Neuronal stem cell (in vitro differentiated cells): ENCODE measurements at regions not wholly inside any gene's neighbourhood (a gene's known extent, or its start where the extent isn't known, plus 50 kb on each side); places are given as distances from the start of the nearest gene placed in this dataset.
"Not testable (repeated sequence)": the region's sequence is repeated elsewhere in the genome, so short reads cannot be mapped to it uniquely, and the experiment has no call there.

ENCODE experiments used
- DNase-seq: peaks from one replicate; pipeline ENCODE4 v3.0.0-alpha.2; 2013; ENCODE audit warnings: low spot score
- H2AFZ ChIP-seq: one replicate; pipeline ENCODE4 v1.6.1; 2013; ENCODE audit warnings: mild to moderate bottlenecking, low read length, inconsistent platforms
- H2AK5ac ChIP-seq: 2 replicates; pipeline ENCODE4 v1.6.1; 2013; ENCODE audit warnings: low read depth, mild to moderate bottlenecking, inconsistent platforms, low read length, moderate library complexity, mixed read lengths
- H2BK120ac ChIP-seq: 2 replicates; pipeline ENCODE4 v1.6.1; 2013; ENCODE audit warnings: low read depth, mild to moderate bottlenecking, inconsistent platforms, low read length, moderate library complexity, mixed read lengths
- H2BK12ac ChIP-seq: one replicate; pipeline ENCODE4 v1.6.1; 2013; ENCODE audit warnings: low read length, inconsistent platforms
- H2BK15ac ChIP-seq: 2 replicates; pipeline ENCODE4 v1.6.1; 2013; ENCODE audit warnings: mild to moderate bottlenecking, low read length, inconsistent platforms, mixed read lengths
- H2BK5ac ChIP-seq: one replicate; pipeline ENCODE4 v1.6.1; 2013; ENCODE audit warnings: inconsistent platforms, mild to moderate bottlenecking, low read length, moderate library complexity
- H3K14ac ChIP-seq: one replicate; pipeline ENCODE4 v1.6.1; 2013; ENCODE audit warnings: low read length, inconsistent platforms
- H3K18ac ChIP-seq: 2 replicates; pipeline ENCODE4 v1.6.1; 2013; ENCODE audit warnings: low read length, inconsistent platforms
- H3K23ac ChIP-seq: 2 replicates; pipeline ENCODE4 v1.6.1; 2013; ENCODE audit warnings: low read depth, mild to moderate bottlenecking, mixed read lengths, low read length, inconsistent platforms; ENCODE audit not compliant: poor library complexity
- H3K27ac ChIP-seq: replicated peaks from 3 replicates; pipeline ENCODE4 v1.5.1; 2013; ENCODE audit warnings: low read length, inconsistent platforms
- H3K27me3 ChIP-seq, 3 experiments: 2 replicates each; pipeline ENCODE4 v1.6.1; 2013; ENCODE audit warnings: low read length in 3 of 3, mild to moderate bottlenecking in 2 of 3, inconsistent platforms in 1 of 3, low read depth in 1 of 3, mixed read lengths in 1 of 3, moderate library complexity in 1 of 3; ENCODE audit not compliant: control insufficient read depth in 3 of 3, insufficient read depth in 3 of 3
- H3K36me3 ChIP-seq, 2 donors: replicated peaks in 1 of 2; 2 replicates each; pipeline ENCODE4 v1.6.1; 2013; ENCODE audit warnings: low read length in 2 of 2; ENCODE audit not compliant: control insufficient read depth in 2 of 2, insufficient read depth in 2 of 2
- H3K4ac ChIP-seq: 2 replicates; pipeline ENCODE4 v1.6.1; 2013; ENCODE audit warnings: inconsistent platforms, mild to moderate bottlenecking, low read length, moderate library complexity
- H3K4me1 ChIP-seq, 2 donors: 1 replicate in 1 of 2; 2 replicates in 1 of 2; pipeline ENCODE4 v1.6.1; 2013; ENCODE audit warnings: low read length in 2 of 2, low read depth in 1 of 2; ENCODE audit not compliant: control insufficient read depth in 2 of 2, insufficient read depth in 1 of 2
- H3K4me2 ChIP-seq: one replicate; pipeline ENCODE4 v1.6.1; 2013; ENCODE audit warnings: mild to moderate bottlenecking, low read length, inconsistent platforms; ENCODE audit not compliant: insufficient read depth, poor library complexity, severe bottlenecking
- H3K4me3 ChIP-seq, 2 donors: 2 replicates each; pipeline ENCODE4 v1.5.1; 2013; ENCODE audit warnings: low read length in 2 of 2, mild to moderate bottlenecking in 2 of 2, inconsistent platforms in 1 of 2, moderate library complexity in 1 of 2
- H3K79me1 ChIP-seq: one replicate; pipeline ENCODE4 v1.6.1; 2013; ENCODE audit warnings: low read depth, mild to moderate bottlenecking, inconsistent platforms, low read length, moderate library complexity
- H3K9ac ChIP-seq: one replicate; pipeline ENCODE4 v1.6.1; 2013; ENCODE audit warnings: mild to moderate bottlenecking, low read depth, low read length, inconsistent platforms; ENCODE audit not compliant: poor library complexity
- H3K9me3 ChIP-seq, 2 donors: replicated peaks in 1 of 2; 2 replicates each; pipeline versions ENCODE3 to v1.6.1; 2013; ENCODE audit warnings: low read length in 2 of 2, mild to moderate bottlenecking in 2 of 2, inconsistent platforms in 1 of 2, low read depth in 1 of 2, mixed read lengths in 1 of 2, moderate library complexity in 1 of 2; ENCODE audit not compliant: control insufficient read depth in 2 of 2, insufficient read depth in 1 of 2
- H4K8ac ChIP-seq: one replicate; pipeline ENCODE4 v1.6.1; 2013; ENCODE audit warnings: low read depth, mild to moderate bottlenecking, inconsistent platforms, low read length, moderate library complexity
- H4K91ac ChIP-seq: one replicate; pipeline ENCODE4 v1.6.1; 2013; ENCODE audit warnings: low read length, low read depth, mild to moderate bottlenecking, inconsistent platforms; ENCODE audit not compliant: poor library complexity
- WGBS, 2 donors: extraction: QIAGEN DNeasy Blood & Tissue Kit; methylation state at CpG; one replicate each; pipeline ENCODE4 v1.1.7; 2013; ENCODE audit warnings: missing lambda C conversion rate in 2 of 2, mixed read lengths in 1 of 2; ENCODE audit not compliant: insufficient read length in 2 of 2, insufficient replicate concordance in 1 of 2; ENCODE audit errors: extremely low coverage in 2 of 2; 5-methylcytosine and 5-hydroxymethylcytosine counted together

DNA sequence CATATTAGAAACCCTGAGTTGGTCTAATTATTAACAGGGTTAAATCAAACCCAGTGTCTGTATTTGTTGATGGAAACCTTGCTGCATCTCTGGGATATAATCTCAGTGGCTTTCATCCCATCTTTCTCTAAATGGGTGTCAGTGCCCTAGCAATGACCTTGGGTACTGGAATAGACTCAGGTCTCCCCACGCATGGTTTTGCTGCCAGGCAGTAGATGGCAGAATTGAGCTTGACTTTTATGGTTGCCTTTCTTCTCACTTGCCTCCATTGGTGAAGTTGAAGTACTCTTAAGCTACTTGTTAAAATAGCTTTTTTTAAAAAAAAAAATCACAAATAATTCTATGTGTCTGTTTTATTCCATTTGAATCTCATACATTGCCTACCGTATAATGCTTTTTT is 81.8 kb upstream of the HMCN1 start:
- no CpG with 5 or more reads among the region's 2 CpGs for WGBS, 2 donors
- Histone ChIP-seq H3K23ac (no peak overlapping the region), H3K4me3 (no peak overlapping the region), H3K4ac (no peak overlapping the region), H2AFZ (no peak overlapping the region), H2BK120ac (no peak overlapping the region), H2BK12ac (no peak overlapping the region), H3K9me3 (peaks cover 5 to 12% of the 10 kb centered on the region in 2 donors), H3K18ac (no peak overlapping the region), H3K79me1 (no peaks in the 10 kb centered on the region), H3K27me3 (no peaks in the 10 kb centered on the region), H2BK5ac (no peak overlapping the region), H2AK5ac (no peak overlapping the region), H3K4me2 (no peak overlapping the region), H3K36me3 (peaks cover 0 to 1% of the 10 kb centered on the region in 2 donors), H3K14ac (no peak overlapping the region), H3K27ac (no peak overlapping the region), H4K91ac (no peak overlapping the region), H3K4me1 (no peaks in the 10 kb centered on the region), H2BK15ac (no peak overlapping the region), H4K8ac (no peak overlapping the region), H3K9ac (no peak overlapping the region)
- DNase-seq, result no peak

DNA sequence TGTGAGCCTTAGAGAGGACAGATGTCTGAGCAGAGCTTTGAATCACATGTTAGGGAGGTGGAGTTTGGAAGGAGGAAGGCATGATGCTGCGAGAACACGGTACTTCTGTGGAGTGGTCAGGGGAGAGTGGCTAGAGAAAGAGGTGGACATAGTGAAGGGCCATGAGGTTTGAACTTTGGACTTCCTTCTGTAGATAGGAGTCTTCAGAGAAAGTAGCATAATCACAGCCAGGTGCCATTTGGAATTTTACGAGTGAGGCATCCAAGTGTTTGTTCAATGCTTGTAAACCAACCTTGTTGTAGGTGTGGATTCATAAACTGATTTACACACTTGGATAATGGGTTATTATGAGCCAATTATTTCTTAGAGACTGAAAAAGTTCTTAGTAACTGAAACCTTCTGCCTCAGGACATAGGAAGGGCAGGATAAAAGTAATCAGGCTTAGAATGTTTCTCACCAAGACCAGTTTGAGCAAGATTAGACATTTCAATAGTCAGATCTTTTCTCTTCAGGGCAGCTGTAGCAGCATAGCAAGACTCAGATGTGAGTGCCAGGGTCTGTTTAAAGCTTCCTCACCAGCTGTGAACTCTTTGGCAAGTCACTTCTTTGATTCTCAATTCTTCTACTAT is 83.5 kb upstream of the HMCN1 start:
- Histone ChIP-seq H4K8ac (no peak overlapping the region), H3K9ac (no peak overlapping the region), H3K23ac (no peak overlapping the region), H2BK120ac (no peak overlapping the region), H2AFZ (no peak overlapping the region), H3K27ac (no peak overlapping the region), H2AK5ac (no peak overlapping the region), H3K79me1 (no peaks in the 10 kb centered on the region), H3K4ac (no peak overlapping the region), H3K36me3 (peaks cover 0 to 1% of the 10 kb centered on the region in 2 donors), H3K9me3 (peaks cover 5 to 12% of the 10 kb centered on the region in 2 donors), H4K91ac (no peak overlapping the region), H3K4me3 (no peak overlapping the region), H2BK12ac (no peak overlapping the region), H3K27me3 (no peaks in the 10 kb centered on the region), H3K4me2 (no peak overlapping the region), H3K4me1 (peaks cover 0 to 5% of the 10 kb centered on the region in 2 donors), H3K18ac (no peak overlapping the region), H2BK5ac (no peak overlapping the region), H2BK15ac (no peak overlapping the region), H3K14ac (no peak overlapping the region)
- WGBS, 2 donors, result no CpG with 5 or more reads among the region's 3 CpGs
- DNase-seq, result no peak

DNA sequence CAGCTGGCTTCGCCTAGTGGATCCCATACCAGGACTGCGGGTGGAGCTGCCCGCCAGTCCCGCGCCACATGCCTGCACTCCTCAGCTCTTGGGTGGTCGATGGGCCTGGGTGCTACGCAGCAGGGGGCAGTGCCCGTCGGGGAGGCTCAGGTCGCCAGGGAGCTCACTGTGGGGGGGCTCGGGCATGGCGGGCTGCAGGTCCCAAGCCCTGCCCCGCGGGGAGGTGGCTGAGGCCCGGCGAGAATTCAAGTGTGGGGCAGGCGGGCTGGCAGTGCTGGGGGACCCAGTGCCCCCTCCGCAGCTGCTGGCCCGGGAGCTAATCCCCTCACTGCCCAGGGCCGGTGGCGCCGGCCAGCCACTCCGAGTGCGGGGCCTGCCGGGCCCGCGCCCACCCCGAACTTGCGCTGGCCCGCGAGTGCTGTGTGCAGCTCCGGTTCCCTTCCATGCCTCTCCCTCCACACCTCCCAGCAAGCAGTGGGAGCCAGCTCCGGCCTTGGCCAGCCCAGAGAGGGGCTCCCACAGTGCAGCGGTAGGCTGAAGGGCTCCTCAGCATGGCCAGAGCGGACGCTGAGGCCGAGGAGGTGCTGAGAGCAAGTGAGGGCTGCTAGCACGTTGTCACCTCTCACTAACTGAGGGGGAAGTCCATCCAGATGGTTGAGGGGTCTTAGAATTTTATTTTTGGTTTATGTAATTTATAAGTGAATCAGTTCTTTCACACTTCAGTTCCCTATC is 85.2 kb upstream of the HMCN1 start:
- H2BK5ac ChIP-seq, result no peak overlapping the region
- DNase-seq, result no peak
- H2BK15ac ChIP-seq, result peak overlapping the region; percentile 58
- H3K79me1 ChIP-seq, result no peaks in the 10 kb centered on the region
- no peak overlapping the region for H3K4me3 ChIP-seq
- H2BK120ac ChIP-seq, result no peak overlapping the region
- H4K8ac ChIP-seq, result no peak overlapping the region
- H3K4me1 ChIP-seq, result peaks cover 1 to 13% of the 10 kb centered on the region in 2 donors
- peaks cover 0 to 1% of the 10 kb centered on the region in 2 donors for H3K36me3 ChIP-seq
- no CpG with 5 or more reads among the region's 38 CpGs for WGBS, 2 donors
- H3K9me3 ChIP-seq, result peaks cover 9 to 15% of the 10 kb centered on the region in 2 donors
- no peak overlapping the region for H3K4me2 ChIP-seq
- H2BK12ac ChIP-seq, result peak overlapping the region; percentile 90
- H3K9ac ChIP-seq, result no peak overlapping the region
- peak overlapping the region; percentile 75 for H2AK5ac ChIP-seq
- no peak overlapping the region for H3K4ac ChIP-seq
- no peak overlapping the region for H3K14ac ChIP-seq
- H3K27ac ChIP-seq, result no peak overlapping the region
- no peak overlapping the region for H3K23ac ChIP-seq
- H3K18ac ChIP-seq, result no peak overlapping the region
- H3K27me3 ChIP-seq, result no peaks in the 10 kb centered on the region
- no peak overlapping the region for H4K91ac ChIP-seq
- no peak overlapping the region for H2AFZ ChIP-seq

DNA sequence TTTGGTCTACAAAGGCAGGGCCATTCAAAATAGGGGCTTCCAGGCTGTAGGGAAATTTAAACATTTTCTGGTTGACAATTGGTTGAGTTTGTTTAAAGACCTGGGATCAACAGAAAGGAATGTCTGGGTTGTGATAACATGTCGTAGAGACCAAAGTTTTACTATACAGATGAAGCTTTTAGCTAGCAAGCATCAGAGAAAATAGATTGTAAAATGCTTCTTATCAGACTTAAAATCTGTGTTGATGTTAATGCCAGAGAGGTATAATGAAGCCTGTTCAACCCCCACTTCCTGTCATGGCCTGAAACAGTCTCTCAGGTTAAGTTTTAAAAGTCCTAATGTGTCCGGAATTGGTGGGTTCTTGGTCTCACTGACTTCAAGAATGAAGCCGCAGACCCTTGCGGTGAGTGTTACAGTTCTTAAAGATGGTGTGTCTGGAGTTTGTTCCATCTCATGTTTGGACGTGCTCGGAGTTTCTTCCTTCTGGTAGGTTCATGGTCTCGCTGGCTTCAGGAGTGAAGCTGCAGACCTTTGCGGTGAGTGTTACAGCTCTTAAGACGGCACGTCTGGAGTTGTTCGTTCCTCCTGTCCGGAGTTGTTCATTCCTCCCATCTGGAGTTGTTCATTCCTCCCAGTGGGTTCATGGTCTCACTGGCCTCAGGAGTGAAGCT is 86.5 kb upstream of the HMCN1 start:
- H3K9ac ChIP-seq, H2BK120ac ChIP-seq, H3K23ac ChIP-seq, H3K4ac ChIP-seq, H3K27ac ChIP-seq, H3K36me3 ChIP-seq, H2BK15ac ChIP-seq, H4K91ac ChIP-seq, H3K4me3 ChIP-seq, H2BK12ac ChIP-seq, H3K18ac ChIP-seq, H3K4me2 ChIP-seq, H2BK5ac ChIP-seq, H2AK5ac ChIP-seq, H3K14ac ChIP-seq, H3K79me1 ChIP-seq, H3K27me3 ChIP-seq, H4K8ac ChIP-seq, DNase-seq: not testable (repeated sequence)
- Histone ChIP-seq H3K9me3 (peaks cover 9 to 15% of the 10 kb centered on the region in 2 donors), H3K4me1 (peaks cover 1 to 13% of the 10 kb centered on the region in 2 donors), H2AFZ (peak overlapping the region; percentile 11)
- no CpG with 5 or more reads among the region's 12 CpGs for WGBS, 2 donors
